Left ventricle myocardium inferior (tissue), 1 donor: ENCODE measurements at regions not wholly inside any gene's neighbourhood (a gene's known extent, or its start where the extent isn't known, plus 50 kb on each side); places are given as distances from the start of the nearest gene placed in this dataset.

Experiments used
- DNase-seq: peaks from one replicate; pipeline ENCODE4 v3.0.0-alpha.2; 2020
- H3K27ac ChIP-seq: fragments of 200-600 bp; replicated peaks from 2 replicates; pipeline ENCODE4 v1.8.0; 2021
- H3K27me3 ChIP-seq: fragments of 200-600 bp; 2 replicates; pipeline ENCODE4 v1.8.0; 2021; ENCODE audit warnings: low read depth
- H3K36me3 ChIP-seq: fragments of 200-600 bp; 2 replicates; pipeline ENCODE4 v1.8.0; 2021
- H3K4me1 ChIP-seq: fragments of 200-600 bp; 2 replicates; pipeline ENCODE4 v1.8.0; 2021
- H3K4me3 ChIP-seq: fragments of 200-600 bp; 2 replicates; pipeline ENCODE4 v1.8.0; 2021; ENCODE audit warnings: mild to moderate bottlenecking, moderate library complexity
- H3K9me3 ChIP-seq: fragments of 200-600 bp; replicated peaks from 2 replicates; pipeline ENCODE4 v1.8.0; 2021
- CTCF ChIP-seq: fragments of 200-600 bp; IDR thresholded peaks from 2 replicates; pipeline ENCODE4 v1.8.0; 2021; ENCODE audit warnings: antibody characterized with exemption, mild to moderate bottlenecking, borderline replicate concordance
- intact Hi-C: fragments of 100-400 bp; cut with micrococcal nuclease; formaldehyde crosslinking; loops from one replicate; pipeline ENCODE4 v1.11.0; 2022
- donor health status: DM: no; HTN: yes; CAD: no; lungs with severe emphysema.

- Histone ChIP-seq H3K36me3 (no peaks in the 10 kb centered on the region), H3K4me3 (no peak overlapping the region), H3K4me1 (peaks cover 10% of the 10 kb centered on the region), H3K27me3 (peaks cover 80% of the 10 kb centered on the region), H3K27ac (no peak overlapping the region), H3K9me3 (no peaks in the 10 kb centered on the region)
- DNase-seq = no peak
- TF ChIP-seq CTCF = no peak
- intact Hi-C loops = no loop called here
Measured at GRCh38 chr2:239816576-239817467, 208.3 kb downstream of the NDUFA10 start.

- no peak for DNase-seq
- Histone ChIP-seq H3K36me3 (no peaks in the 10 kb centered on the region), H3K9me3 (no peaks in the 10 kb centered on the region), H3K27ac (no peak overlapping the region), H3K4me1 (peaks cover 10% of the 10 kb centered on the region), H3K4me3 (no peak overlapping the region), H3K27me3 (peaks cover 84% of the 10 kb centered on the region)
- intact Hi-C loops = no loop called here
- TF ChIP-seq CTCF = no peak
Measured at GRCh38 chr2:239815671-239816070, 209.5 kb downstream of the NDUFA10 start.

- TF ChIP-seq CTCF = no peak
- H3K27ac ChIP-seq = no peak overlapping the region
- H3K4me3 ChIP-seq = no peak overlapping the region
- H3K36me3 ChIP-seq = no peaks in the 10 kb centered on the region
- H3K27me3 ChIP-seq = peaks cover 85% of the 10 kb centered on the region
- intact Hi-C loops = no loop called here
- no peaks in the 10 kb centered on the region for H3K9me3 ChIP-seq
- H3K4me1 ChIP-seq = peaks cover 10% of the 10 kb centered on the region
- DNase-seq = peak; percentile 14
Measured at GRCh38 chr2:239814861-239815601, 210.1 kb downstream of the NDUFA10 start.

GRCh38 chr2:239814116-239814860 lies 210.9 kb downstream of the NDUFA10 start:
- H3K4me1 ChIP-seq = peaks cover 10% of the 10 kb centered on the region
- H3K4me3 ChIP-seq = no peak overlapping the region
- H3K36me3 ChIP-seq = no peaks in the 10 kb centered on the region
- no peaks in the 10 kb centered on the region for H3K9me3 ChIP-seq
- peaks cover 84% of the 10 kb centered on the region for H3K27me3 ChIP-seq
- peak; percentile 15 for DNase-seq
- intact Hi-C loops = no loop called here
- TF ChIP-seq CTCF = no peak
- H3K27ac ChIP-seq = peak overlapping the region; percentile 48
